GM18868 (cell line): ENCODE measurements at regions not wholly inside any gene's neighbourhood (a gene's known extent, or its start where the extent isn't known, plus 50 kb on each side); places are given as distances from the start of the nearest gene placed in this dataset.
"Not testable (repeated sequence)": the region's sequence is repeated elsewhere in the genome, so short reads cannot be mapped to it uniquely, and the experiment has no call there.

Source experiments
- ATAC-seq: cut with Tn5 transposase; IDR thresholded peaks from one replicate; pipeline ENCODE4 v1.9.1; 2021; ENCODE audit warnings: mild to moderate bottlenecking, moderate library complexity; ENCODE audit not compliant: unreplicated experiment

DNA sequence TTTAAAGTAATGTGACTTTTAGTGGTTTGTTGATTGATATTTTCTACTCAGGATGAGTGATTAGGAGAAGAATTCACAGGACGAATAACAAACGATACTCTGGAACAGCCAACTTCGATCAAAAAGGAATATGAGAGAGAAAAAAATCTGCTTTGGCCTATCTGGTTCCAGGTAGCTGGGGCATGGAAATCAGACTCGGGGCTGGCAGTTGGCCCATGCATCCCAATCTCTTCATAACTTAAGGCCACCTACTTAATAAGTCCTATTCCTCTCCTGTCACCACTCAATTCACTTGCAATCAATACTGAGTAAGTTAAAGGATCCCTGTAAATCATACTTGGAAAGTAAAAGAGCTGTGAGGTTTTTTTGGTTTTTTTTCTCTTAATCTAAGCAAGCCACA, 1116.2 kb downstream of the SORCS3 start:
- no peak for ATAC-seq

DNA sequence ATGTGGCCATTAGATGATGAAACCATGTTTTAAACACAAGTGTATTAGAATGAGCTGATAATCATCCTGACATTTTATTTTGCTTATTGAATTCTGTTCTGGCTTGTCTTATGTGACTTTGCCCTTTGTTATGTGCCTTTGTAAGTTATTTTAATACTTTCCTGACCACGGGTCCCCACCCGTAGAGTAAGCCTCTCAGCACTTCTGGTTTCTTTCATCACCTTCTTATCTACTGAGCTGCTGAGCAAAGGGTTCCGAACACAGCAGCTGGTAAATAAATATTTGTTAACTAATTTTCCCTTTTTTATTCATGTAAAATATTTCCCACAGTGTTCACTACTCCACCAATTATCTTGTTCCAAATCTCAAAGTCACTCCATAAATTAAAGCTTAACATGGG, 1115.3 kb downstream of the SORCS3 start:
- no peak for ATAC-seq

DNA sequence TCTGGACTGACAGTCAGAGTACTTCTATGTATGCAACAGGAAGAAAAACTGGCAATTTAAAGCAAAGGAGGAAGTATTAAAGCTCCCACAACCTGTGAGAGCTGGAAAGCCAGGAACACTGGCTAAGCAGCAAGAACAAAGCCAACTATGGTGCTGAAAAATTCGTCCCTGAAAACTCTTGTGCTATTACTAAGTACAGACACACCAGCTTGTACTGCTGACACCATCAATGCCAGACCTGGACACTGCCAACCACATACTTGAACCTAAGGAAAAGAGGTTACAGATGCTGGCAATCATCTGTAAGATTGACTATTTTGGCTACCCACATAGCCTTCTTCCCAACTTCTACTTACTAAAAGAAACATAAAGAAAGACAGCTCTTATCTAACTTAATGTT, 1110.6 kb downstream of the SORCS3 start:
- no peak for ATAC-seq

DNA sequence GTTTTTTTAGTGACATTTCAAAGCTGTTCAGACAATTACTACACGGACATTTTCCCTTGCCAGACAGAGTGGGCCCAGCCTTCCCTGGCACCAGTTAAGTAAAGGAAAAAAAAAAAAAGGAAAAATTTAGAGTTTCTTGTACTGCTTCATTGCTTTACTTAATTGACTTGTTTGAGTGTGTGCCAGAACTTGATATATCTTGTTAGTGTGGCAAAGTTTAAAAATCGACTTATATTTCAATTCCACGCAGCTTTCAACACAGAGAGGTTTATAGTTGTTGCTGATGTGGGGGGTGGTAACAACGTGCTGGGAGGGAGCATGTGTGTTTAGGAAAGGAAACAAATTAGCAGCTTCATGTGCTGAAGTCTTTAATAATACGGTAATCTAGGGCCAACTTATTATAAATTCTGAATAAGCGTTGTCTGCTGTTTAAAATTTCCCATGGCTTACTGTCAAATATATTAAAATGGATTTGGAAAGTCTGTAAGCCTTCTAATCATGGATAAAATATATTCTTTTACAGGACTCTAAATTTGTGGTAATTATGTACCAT, 1104.6 kb downstream of the SORCS3 start:
- ATAC-seq: no peak

DNA sequence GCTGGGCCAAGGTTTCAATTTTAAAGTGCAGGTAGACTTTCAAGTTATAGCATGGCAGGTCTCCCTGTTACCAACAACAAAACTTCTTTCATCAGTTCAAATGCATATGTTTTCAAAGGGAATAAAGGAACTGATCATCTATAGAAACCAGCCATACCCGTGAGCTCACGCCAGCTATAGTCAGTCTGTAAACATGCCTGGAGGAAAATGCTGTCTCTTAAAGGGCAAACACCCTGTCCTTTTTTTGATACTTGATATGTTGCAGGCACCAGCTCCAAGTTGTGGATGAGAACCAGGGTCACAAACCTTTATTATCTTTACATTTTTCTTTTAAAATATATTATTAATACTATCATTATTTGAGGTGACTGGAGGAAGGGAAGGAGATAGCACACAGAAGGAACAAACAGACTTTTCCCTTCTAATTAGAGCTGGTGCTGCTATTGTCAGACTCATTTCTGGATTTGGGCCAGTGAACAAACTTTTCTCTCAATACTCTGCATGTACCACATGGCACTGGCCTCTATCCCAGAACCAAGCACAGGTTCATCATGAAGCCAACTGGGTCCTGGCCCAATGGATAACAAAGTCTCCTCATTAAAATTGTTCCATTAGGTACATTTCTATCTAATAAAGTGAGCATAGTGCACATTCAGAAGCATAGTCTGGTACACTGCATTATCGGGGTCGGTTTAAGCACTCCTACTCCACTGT, 1102.4 kb downstream of the SORCS3 start:
- ATAC-seq: no peak

DNA sequence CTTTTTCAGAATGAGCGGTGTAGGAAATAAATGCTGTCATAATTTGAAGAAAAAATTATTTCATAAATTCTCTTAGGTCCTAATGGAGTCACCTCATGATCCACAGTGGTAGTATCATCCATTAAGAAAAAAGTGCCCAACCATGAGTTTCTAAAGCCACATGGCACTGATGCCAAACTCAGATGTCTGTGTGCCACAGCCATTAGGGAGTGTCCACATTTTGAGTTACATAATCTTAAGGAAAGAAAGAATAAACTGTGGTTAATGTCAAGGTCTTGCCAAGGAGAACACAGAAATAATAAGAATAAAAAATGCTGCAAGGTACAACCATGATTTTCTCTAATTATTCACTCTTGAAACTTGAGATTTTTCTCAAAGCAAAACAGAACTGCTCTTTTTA, 1101.8 kb downstream of the SORCS3 start:
- no peak for ATAC-seq

DNA sequence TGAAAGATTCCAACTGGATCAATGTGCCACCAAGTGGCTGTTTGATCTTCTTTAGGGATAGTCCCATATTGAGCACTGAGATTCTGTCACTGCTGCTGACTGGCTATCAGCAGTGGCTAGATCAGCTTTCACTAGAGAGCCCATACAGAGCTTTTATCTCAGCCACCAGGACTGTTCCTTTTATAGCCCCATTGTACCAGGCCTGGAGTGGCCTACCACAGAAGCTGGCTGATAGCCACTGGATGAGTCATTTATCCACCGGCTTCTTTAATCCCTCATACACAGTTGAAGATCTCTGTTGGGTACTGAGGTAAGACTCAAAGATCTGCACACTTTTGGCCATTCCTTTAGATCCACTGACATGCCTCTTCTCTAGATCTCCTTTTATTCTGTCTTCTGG, 1101.1 kb downstream of the SORCS3 start:
- ATAC-seq: no peak

DNA sequence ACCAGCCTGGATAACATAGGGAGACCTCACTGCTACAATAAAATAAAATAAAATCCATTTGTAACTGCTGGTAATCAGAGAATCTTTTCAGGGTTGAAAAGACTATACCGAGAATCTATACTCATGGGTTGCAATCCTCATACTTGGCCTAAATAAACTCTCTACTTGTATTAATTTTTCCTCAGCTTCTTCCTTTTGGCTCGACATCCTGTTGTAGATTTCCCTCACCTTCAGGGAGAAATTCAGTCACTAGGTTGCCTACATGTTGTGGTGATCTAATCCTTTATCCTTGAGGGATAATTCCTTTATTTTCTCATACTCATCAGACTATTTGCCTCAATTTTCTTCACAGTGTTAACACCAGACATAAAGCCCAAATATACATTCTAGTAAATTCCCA, 1093.4 kb downstream of the SORCS3 start:
- ATAC-seq: no peak

DNA sequence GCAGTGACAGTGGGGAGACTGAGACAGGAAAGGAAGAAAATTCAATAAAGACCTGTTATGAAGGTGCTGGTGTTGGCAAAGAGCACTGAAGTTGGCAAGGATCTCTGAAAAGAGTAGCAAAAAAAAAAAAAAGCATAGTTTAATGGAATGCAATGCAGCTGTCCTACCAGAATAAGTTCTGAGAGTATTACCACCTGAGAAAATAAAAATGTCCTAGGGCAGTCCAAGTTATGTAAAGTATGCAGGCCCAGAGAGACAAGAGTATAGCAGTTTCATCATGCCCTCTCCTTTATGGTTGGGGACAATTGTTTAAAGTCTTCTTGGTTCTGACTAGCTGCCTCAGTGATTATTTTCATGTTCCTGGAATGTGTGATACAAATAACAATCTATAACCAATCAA, 1092.8 kb downstream of the SORCS3 start:
- no peak for ATAC-seq

DNA sequence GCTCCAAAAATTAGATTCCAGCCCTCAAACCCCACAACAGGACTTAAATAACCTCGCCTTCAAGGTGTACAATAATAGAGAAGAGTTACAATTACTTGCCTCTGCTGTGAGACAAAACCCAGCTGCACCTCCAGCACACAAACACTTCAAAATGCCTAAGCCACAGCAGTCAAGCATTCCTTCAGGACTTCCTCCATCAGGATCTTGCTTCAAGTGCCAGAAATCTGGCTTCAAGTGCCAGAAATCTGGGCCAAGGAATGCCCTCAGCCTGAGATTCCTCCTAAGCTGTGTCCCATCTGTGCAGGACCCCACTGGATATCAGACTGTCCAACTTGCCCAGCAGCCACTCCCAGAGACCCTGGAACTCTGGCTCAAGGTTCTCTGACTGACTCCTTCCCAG, 1088.3 kb downstream of the SORCS3 start:
- ATAC-seq: no peak

DNA sequence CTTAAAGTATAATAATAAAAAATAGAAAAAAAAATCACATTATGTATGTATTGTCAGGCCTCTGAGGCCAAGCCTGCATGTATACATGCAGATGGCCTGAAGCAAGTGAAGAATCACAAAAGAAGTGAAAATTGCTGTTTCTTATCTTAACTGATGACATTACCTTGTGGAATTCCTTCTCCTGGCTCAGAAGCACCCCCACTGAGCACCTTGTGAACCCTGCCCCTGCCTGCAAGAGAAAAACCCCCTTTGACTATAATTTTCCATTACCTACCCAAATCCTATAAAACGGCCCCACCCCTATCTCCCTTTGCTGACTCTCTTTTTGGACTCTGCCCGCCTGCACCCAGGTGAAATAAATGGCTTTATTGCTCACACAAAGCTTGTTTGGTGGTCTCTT, 1086.5 kb downstream of the SORCS3 start:
- not testable (repeated sequence) for ATAC-seq

DNA sequence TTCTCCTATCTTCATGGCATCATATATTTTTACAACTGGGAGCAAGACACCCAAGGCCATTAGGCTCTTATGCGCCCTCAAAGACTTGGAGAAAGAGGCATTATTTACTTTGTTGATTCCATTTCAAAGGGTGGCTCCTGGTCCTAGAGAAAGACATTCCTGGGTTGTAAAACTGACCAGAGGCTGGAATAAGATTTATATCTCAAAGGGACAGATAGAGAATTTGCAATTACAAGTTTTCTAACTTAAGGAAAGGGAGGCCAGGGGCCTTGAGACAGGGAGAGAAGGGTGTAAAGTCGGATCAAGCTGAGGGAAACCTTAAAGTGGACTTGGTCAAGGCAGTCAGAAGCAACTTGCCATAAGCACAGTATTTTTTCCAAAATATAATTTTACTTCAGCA, 1086.0 kb downstream of the SORCS3 start:
- no peak for ATAC-seq

DNA sequence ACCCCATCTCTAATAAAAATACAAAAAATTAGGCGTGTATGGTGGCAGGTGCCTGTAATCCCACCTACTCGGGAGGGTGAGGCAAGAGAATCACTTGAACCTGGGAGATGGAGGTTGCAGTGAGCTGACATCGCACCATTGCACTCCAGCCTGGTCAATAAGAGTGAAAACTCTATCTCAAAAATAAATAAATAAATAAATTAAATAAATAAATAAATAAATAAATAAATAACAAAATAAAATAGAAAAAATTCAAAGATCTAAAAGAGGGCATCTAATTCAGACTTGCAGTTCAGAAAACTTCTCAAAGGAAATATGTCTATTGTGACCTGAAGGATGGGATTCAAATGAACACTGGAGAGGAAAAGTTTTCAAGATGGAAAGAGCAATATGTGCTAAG, 1085.1 kb downstream of the SORCS3 start:
- ATAC-seq: no peak

DNA sequence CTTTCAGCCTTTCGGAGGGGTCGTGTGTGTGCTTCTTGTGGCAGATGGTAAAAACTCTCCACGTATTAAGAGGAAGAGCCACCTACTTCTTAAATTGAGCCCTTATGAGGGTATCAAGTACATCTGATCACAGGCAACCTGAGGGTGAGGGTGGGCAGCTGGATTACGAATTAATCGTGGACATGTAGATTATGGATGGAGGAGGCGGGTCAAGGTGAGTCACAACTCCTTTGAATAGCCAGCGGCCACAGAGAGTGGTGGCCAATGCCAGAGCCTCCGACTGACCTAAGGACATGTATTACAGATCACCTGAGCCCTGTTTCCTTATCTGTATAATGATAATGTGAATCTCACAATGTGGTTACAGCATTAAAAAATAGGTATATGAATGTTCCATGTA, 1083.9 kb downstream of the SORCS3 start:
- no peak for ATAC-seq

DNA sequence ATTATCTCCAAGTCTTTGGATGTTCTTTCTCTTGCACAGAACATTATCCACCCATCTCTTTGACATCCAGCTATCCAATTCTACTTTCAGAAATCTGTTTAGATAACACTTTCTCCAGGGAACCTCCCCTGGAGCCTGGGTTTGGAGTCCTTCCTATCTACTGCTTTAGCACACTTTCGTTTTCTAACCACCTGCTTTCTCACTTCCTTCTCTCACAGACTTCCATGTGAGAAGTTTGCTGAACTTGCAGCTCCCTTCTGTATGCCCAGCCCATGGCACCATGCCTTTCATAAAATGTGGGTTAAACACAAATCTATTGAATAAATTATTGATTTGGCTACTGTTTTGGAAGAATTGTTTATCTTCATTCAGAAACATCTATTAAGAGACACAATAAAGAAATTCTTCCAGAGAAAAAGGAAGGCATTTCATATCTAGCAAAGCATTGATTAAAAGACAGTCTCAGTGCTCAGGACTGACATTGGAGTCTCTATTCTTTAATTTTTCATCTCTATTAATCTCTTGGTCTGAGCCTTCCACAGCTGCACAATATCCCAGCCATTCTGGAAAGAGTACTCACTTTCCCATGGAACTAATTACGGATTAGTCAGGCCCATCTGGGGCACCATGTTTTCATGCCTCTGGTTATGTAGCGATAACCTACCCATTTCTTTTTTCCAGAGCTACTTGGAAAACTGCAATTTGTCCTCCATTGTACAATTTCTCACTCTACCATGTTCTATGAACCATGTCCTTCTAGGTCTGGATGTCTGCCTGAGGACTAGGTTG, 1077.3 kb downstream of the SORCS3 start:
- peak; percentile 92 for ATAC-seq

DNA sequence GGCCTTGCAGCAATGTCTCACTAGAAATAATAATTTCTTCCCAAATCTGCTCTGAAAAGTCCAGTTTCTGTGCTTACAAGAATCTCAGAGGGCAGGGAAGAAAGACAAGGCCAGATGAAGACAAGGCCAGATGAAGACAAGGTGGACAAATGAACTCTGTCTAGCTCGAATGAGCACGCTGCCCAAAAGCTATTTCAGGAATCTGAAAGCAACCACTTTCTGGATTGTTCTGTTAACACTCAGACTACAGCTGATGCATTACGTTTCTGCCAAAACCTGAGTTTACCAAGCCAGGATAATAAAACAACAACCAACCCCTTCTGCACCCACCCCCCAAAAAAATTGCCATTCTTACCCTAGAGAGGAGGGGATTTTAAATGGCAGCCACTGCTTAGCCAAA, 1073.6 kb downstream of the SORCS3 start:
- ATAC-seq: no peak

DNA sequence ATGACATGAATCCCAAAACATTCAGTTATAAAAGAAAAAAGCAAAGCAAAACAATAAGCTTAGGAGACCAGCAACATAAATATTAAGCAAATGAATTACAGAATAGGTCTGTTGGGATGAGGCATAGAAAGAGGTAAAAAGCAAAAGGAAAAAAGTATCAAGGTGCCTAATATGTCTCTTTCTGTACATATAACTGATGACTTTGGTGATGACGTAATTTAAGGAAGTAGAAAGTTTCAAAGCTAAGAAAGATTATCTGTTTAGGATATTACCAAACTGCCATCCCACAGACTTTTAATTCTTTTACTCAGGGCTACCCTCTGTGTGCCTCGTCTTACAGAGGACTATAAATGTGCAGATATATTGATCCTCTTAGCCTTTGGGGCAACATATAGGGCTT, 1066.5 kb downstream of the SORCS3 start:
- no peak for ATAC-seq

DNA sequence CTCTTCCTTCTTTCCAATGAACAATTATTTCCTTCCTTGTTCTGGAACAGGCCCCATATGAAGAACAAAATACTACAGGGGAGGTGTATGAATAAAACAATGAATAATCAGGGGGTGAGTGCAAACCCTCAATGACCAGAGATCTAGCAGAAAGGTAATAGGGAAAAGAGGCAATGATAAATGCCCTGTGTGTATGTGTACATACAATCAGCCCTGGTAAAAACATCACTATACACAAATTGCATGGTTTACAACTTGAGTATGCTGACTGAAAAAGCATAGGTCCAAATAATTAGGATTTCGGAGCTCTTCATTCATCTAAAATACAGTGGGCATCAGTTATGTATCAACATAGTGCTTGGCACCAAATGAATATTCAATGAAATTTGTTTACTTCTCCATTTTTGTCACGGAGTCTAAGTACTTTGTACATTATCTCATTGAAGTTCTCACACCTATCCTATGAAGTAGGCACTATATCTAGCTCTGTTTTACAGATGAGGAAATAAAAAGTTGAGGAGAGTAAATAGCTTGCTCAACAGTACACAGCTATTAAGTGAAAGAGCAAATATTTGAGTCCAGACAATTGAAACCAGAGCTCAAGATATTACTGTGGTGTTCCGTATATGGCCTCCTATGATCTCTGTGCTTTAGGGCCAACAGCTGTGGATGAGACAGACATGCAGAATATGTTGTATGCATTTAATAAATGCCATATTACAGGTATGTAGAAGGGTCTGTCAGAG, 1065.4 kb downstream of the SORCS3 start:
- no peak for ATAC-seq

DNA sequence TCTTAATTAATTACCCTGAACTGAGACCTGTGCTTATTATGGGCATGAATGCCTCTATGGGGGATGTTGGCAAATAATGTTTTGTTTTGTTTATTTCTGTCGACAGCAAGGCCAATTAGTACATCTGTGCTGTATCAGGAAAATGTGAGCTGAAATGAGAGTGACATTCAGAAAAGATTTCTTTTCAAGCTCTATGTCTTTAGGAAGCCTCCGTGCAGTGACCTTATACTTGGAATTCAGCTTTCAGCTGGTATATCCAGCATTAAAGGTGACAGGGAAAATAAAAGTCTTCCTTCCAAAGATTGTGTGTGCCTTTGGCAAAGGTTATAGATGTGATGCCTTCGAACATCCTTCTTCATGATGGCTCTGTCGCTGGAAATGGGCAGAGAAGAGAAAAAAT, 1061.1 kb downstream of the SORCS3 start:
- no peak for ATAC-seq

DNA sequence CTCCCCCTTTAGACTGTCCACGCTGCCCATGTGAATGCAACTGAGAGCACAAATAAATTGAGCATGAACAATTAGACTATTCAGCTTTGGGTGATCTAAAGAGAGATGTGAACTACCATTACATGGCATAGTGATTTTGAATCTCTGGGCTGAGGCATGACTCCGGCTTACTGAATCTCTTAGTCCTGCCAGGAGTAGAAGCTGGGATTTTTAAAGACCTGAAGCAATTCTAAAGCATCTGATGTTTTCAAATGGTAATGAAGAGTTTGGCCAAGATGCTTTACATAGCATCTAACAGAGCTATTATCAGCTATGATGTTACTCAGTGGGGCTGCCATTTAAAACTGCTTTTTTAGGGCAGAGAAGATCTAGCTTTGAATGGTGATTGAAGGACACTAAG, 1059.1 kb downstream of the SORCS3 start:
- ATAC-seq: no peak

DNA sequence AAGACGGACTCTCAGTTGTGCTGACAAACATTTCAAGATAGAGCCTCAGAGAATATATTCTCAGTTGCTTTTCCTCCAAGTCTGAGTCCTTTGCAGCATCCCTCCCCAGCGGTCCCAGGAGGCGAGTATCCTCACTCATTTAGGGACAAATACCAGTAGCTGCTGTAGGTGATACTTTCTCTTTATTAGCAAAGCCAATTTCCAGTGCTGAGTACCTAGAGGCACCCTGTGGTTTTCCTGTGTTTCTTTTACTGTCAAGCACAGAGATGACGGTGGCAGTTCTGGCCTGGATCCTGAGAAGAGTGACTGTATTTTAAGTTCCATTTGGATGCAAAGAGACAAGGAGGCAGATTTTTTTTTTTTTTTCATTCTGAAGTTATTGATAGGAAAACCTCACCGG, 1058.4 kb downstream of the SORCS3 start:
- ATAC-seq: no peak

DNA sequence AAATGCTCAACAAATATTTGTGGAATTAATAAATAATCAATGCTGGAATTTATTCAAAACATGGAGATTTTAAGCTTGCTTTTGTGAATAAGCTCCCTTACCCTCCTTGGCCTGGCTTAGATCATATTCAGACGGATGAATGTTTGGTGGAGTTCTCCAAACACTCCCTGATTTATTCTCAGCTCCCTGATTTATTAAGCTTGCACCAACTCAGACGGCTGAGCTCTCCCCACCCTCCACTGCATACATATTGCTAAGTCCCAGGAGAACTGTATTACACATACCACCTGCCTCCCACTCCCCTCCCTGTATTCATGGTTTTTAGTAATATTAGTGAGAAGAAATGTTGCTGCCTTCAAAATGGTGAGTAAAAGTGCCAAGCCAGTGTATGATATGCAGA, 1057.5 kb downstream of the SORCS3 start:
- no peak for ATAC-seq
